Type B pancreatic cell (in vitro differentiated cells): ENCODE measurements at regions not wholly inside any gene's neighbourhood (a gene's known extent, or its start where the extent isn't known, plus 50 kb on each side); places are given as distances from the start of the nearest gene placed in this dataset.

Experiments
- DNase-seq: peaks from one replicate; pipeline ENCODE4 v3.0.0; 2021; ENCODE audit warnings: mixed read lengths; ENCODE audit not compliant: unreplicated experiment; ENCODE audit errors: extremely low spot score
- H3K27ac Mint-ChIP-seq: 2 replicates; pipeline ENCODE4 v1.8.0; 2021; ENCODE audit warnings: mild to moderate bottlenecking, mixed read lengths
- H3K27me3 Mint-ChIP-seq: 2 replicates; pipeline ENCODE4 v1.8.0; 2021; ENCODE audit warnings: mixed read lengths
- H3K36me3 Mint-ChIP-seq: 2 replicates; pipeline ENCODE4 v1.8.0; 2021; ENCODE audit warnings: mixed read lengths
- H3K4me1 Mint-ChIP-seq: one replicate; pipeline ENCODE4 v1.8.0; 2021; ENCODE audit warnings: mixed read lengths; ENCODE audit not compliant: unreplicated experiment
- H3K4me3 Mint-ChIP-seq: 2 replicates; pipeline ENCODE4 v1.8.0; 2021; ENCODE audit warnings: mild to moderate bottlenecking, mixed read lengths
- H3K9me3 Mint-ChIP-seq: 2 replicates; pipeline ENCODE4 v1.8.0; 2021; ENCODE audit warnings: mixed read lengths
- TF ChIP-seq, protein P1 (sequence below): fragments of 200-600 bp; sonication (generic); conservative IDR thresholded peaks from 2 replicates; pipeline ENCODE4 v1.5.0; 2021; ENCODE audit warnings: antibody characterized with exemption, mild to moderate bottlenecking

DNA sequence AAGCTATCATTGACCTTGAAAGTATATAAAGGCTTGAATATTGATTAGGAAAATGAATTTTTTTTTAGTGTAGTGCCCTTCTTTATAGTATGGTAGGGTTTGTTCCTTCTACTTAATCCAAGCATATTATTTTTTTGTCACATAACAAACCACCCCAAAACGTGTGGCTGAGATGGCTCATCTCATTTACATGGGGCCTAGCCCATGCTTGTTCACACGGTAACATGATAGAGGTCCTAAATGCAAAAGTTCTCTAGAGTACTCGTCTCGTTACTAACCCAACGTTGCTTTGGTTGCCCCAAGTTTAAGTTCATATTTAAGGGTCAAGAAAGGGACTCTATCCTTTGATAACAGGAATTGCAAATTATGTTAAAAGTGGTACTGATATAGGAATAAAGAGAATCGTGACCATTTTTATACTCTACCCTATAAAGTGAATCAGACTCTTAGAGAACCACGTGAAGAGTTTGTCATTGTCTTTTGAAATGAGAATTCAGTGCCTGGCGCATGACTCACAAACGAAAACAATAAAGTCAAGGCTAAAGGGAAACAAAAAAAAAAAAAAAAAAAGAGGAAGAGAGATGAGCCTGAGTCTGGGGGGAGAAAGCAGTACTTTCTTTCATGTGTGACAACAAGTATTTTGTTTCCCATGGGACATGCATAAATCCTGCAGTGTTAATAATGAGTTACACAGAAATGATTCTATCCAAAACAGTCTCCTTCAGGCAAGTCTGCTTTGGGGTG lies 402.8 kb upstream of the NWD2 start:
- H3K9me3 Mint-ChIP-seq, result no peaks in the 10 kb centered on the region
- H3K4me1 Mint-ChIP-seq, result no peaks in the 10 kb centered on the region
- H3K36me3 Mint-ChIP-seq, result no peaks in the 10 kb centered on the region
- no peak overlapping the region for H3K4me3 Mint-ChIP-seq
- H3K27ac Mint-ChIP-seq, result no peak overlapping the region
- TF ChIP-seq, protein P1, sequence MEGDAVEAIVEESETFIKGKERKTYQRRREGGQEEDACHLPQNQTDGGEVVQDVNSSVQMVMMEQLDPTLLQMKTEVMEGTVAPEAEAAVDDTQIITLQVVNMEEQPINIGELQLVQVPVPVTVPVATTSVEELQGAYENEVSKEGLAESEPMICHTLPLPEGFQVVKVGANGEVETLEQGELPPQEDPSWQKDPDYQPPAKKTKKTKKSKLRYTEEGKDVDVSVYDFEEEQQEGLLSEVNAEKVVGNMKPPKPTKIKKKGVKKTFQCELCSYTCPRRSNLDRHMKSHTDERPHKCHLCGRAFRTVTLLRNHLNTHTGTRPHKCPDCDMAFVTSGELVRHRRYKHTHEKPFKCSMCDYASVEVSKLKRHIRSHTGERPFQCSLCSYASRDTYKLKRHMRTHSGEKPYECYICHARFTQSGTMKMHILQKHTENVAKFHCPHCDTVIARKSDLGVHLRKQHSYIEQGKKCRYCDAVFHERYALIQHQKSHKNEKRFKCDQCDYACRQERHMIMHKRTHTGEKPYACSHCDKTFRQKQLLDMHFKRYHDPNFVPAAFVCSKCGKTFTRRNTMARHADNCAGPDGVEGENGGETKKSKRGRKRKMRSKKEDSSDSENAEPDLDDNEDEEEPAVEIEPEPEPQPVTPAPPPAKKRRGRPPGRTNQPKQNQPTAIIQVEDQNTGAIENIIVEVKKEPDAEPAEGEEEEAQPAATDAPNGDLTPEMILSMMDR, result no peak
- no peak for DNase-seq
- no peaks in the 10 kb centered on the region for H3K27me3 Mint-ChIP-seq

DNA sequence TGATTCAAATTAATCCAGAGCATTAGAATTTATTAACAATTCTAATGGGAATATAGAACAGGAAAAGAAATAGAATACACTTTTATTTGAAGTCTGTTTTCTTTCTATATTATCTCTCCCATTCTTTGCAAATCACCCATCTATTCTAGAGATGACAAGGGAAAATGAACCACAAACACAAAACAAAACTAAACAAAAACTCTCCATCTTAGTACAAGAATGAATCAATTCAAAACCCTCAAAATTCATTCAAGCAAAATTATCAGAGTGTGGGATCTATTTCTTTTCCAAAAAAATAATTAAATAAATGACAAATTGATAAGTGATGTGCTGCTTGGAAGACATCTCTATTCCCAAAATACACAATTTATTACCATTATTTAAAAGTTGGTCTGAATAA lies 400.1 kb upstream of the NWD2 start:
- no peaks in the 10 kb centered on the region for H3K27me3 Mint-ChIP-seq
- no peaks in the 10 kb centered on the region for H3K4me1 Mint-ChIP-seq
- no peak overlapping the region for H3K4me3 Mint-ChIP-seq
- H3K9me3 Mint-ChIP-seq, result no peaks in the 10 kb centered on the region
- TF ChIP-seq, protein P1, result no peak
- no peaks in the 10 kb centered on the region for H3K36me3 Mint-ChIP-seq
- DNase-seq, result no peak
- H3K27ac Mint-ChIP-seq, result no peak overlapping the region

DNA sequence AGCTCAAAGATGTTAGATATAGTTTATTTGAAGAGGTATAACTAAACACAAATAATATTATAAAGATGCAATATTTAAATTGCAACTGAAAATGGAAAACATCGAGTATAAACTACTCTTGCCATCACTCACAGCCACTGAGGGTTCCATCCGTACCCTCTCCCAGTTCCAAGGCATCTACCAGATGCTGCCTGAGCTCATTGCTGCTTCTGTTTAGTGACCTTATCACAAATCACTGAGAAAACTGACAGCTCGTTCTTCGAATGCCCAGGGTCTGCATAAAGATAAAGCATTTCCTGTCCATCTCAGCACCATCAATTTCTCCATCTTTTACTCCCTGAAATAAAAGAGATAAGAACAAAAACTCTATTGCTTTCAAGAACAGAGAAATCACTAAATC lies 391.7 kb upstream of the NWD2 start:
- Mint-ChIP-seq H3K36me3 (no peaks in the 10 kb centered on the region), H3K27me3 (peaks cover 3% of the 10 kb centered on the region), H3K4me1 (no peaks in the 10 kb centered on the region), H3K27ac (no peak overlapping the region), H3K9me3 (no peaks in the 10 kb centered on the region), H3K4me3 (no peak overlapping the region)
- no peak for DNase-seq
- TF ChIP-seq, protein P1, result no peak

DNA sequence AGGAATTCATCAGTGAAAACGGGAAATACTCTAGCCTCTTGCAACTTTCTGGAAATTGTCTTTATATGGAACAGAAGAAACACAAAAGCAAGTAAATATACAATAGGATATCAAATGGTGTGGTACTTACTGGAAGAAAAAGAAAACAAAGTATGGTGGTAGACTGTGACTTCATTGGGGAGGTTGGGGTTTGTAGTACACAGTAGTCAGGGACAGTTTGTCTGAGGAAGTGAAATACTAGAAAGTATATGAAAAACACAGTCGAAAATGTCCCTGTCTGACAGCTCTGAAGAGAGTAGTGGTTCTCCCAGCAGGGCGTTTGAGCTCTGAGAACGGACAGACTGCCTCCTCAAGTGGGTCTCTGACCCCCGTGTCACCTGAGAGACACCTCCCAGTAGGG lies 390.0 kb upstream of the NWD2 start:
- Mint-ChIP-seq H3K4me1 (no peaks in the 10 kb centered on the region), H3K27ac (no peak overlapping the region), H3K4me3 (no peak overlapping the region), H3K36me3 (no peaks in the 10 kb centered on the region), H3K9me3 (peaks cover 10% of the 10 kb centered on the region), H3K27me3 (peaks cover 3% of the 10 kb centered on the region)
- no peak for DNase-seq
- TF ChIP-seq, protein P1, result no peak

DNA sequence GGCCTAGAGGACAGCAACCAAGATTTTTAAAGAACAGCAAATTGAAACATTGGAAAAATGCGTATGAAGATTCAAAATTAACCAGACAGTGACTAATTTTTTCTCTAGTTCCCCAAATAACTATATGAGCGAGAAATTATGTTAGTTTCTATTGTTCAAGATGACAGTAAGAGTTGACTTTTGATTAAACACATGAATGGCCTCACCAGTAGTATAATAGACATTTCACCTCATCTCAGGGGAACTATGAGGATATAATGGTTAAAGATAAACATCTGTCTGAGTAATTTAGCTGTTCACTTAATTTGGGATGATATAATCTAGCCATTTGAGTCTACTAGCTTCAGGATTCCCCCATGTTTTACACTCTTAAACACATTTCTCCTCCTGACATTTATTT lies 380.9 kb upstream of the NWD2 start:
- TF ChIP-seq, protein P1, result no peak
- H3K36me3 Mint-ChIP-seq, result no peaks in the 10 kb centered on the region
- H3K27ac Mint-ChIP-seq, result no peak overlapping the region
- no peaks in the 10 kb centered on the region for H3K4me1 Mint-ChIP-seq
- H3K27me3 Mint-ChIP-seq, result peaks cover 3% of the 10 kb centered on the region
- peaks cover 6% of the 10 kb centered on the region for H3K9me3 Mint-ChIP-seq
- DNase-seq, result no peak
- no peak overlapping the region for H3K4me3 Mint-ChIP-seq

DNA sequence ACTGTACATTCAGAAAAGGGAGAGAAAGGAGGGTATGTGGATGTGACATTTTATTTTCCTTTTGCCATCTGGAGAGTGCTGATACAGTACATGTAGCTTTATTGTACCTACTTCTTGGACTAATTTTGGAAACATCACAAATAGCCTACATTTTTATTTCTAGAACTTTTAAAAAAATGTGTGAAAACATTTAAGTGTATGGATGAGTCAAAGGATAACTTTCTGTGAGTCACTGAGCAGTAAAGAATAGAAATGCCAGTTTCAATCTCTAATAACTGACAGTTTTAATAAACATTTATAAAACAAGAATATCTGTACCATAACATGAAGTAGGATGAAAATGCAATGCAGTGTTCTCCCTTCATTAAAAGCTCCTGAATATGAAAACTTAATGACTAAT lies 374.4 kb upstream of the NWD2 start:
- TF ChIP-seq, protein P1, result no peak
- H3K36me3 Mint-ChIP-seq, result no peaks in the 10 kb centered on the region
- H3K9me3 Mint-ChIP-seq, result no peaks in the 10 kb centered on the region
- H3K4me1 Mint-ChIP-seq, result no peaks in the 10 kb centered on the region
- DNase-seq, result no peak
- no peaks in the 10 kb centered on the region for H3K27me3 Mint-ChIP-seq
- no peak overlapping the region for H3K4me3 Mint-ChIP-seq
- H3K27ac Mint-ChIP-seq, result no peak overlapping the region
